Keratinocyte (primary cell): ENCODE measurements at regions not wholly inside any gene's neighbourhood (a gene's known extent, or its start where the extent isn't known, plus 50 kb on each side); places are given as distances from the start of the nearest gene placed in this dataset.

Source experiments
- DNase-seq: peaks from one replicate; pipeline ENCODE4 v3.0.0-alpha.2; 2011; ENCODE audit warnings: low read depth, missing footprints, low spot score
- FAIRE-seq: peaks from 2 replicates; lab custom pipeline; 2011; peaks lifted over from hg19 to GRCh38; lab: Jason Lieb, UNC
- H2AFZ ChIP-seq: 2 replicates; pipeline ENCODE4 v1.6.0; 2012; ENCODE audit warnings: low read length, control low read depth, inconsistent platforms; ENCODE audit not compliant: control insufficient read depth
- H3K27ac ChIP-seq: 2 replicates; pipeline ENCODE4 v1.5.1; 2011; ENCODE audit warnings: low read length; ENCODE audit not compliant: control insufficient read depth, insufficient read depth
- H3K27me3 ChIP-seq: 3 replicates; pipeline ENCODE4 v1.6.0; 2011; ENCODE audit warnings: low read length; ENCODE audit not compliant: control insufficient read depth, insufficient read depth; ENCODE audit errors: extremely low read depth
- H3K36me3 ChIP-seq, 2 experiments: 2 replicates in 1 of 2; 3 replicates in 1 of 2; pipeline ENCODE4 v1.5.1; 2011; ENCODE audit warnings: low read length in 2 of 2, mild to moderate bottlenecking in 1 of 2; ENCODE audit not compliant: control insufficient read depth in 2 of 2, insufficient read depth in 2 of 2; ENCODE audit errors: extremely low read depth in 1 of 2
- H3K4me1 ChIP-seq: 3 replicates; pipeline ENCODE4 v1.5.1; 2011; ENCODE audit warnings: low read length; ENCODE audit not compliant: control insufficient read depth, insufficient read depth; ENCODE audit errors: extremely low read depth
- H3K4me2 ChIP-seq: 3 replicates; pipeline ENCODE4 v1.6.0; 2011; ENCODE audit warnings: low read depth, low read length; ENCODE audit not compliant: control insufficient read depth, insufficient read depth; ENCODE audit errors: extremely low read depth
- H3K4me3 ChIP-seq, 3 experiments: fragments of 200-600 bp in 1 of 3; sonication (generic) in 1 of 3; 2 replicates in 2 of 3; 3 replicates in 1 of 3; pipeline ENCODE4 v1.5.1; 2011 to 2016; ENCODE audit warnings: low read length in 3 of 3, mild to moderate bottlenecking in 3 of 3, control low read depth in 2 of 3, inconsistent platforms in 1 of 3, low read depth in 1 of 3, mixed read lengths in 1 of 3, mixed run types in 1 of 3, moderate library complexity in 1 of 3; ENCODE audit not compliant: control insufficient read depth in 2 of 3, insufficient read depth in 2 of 3; ENCODE audit errors: extremely low read depth in 1 of 3
- H3K79me2 ChIP-seq: 2 replicates; pipeline ENCODE4 v1.6.0; 2012; ENCODE audit warnings: low read length; ENCODE audit not compliant: control insufficient read depth, insufficient read depth
- H3K9ac ChIP-seq: 3 replicates; pipeline ENCODE4 v1.6.0; 2011; ENCODE audit warnings: low read length; ENCODE audit not compliant: control insufficient read depth, insufficient read depth; ENCODE audit errors: extremely low read depth
- H3K9me1 ChIP-seq: 3 replicates; pipeline ENCODE4 v1.6.0; 2011; ENCODE audit warnings: low read length; ENCODE audit not compliant: control insufficient read depth, insufficient read depth; ENCODE audit errors: extremely low read depth
- H3K9me3 ChIP-seq: 2 replicates; pipeline ENCODE4 v1.5.1; 2012; ENCODE audit warnings: low read depth, low read length; ENCODE audit not compliant: control insufficient read depth
- H4K20me1 ChIP-seq: 3 replicates; pipeline ENCODE4 v1.6.0; 2011; ENCODE audit warnings: low read length; ENCODE audit not compliant: control insufficient read depth, insufficient read depth; ENCODE audit errors: extremely low read depth
- CTCF ChIP-seq, 3 experiments: IDR thresholded peaks in 1 of 3; conservative IDR thresholded peaks in 1 of 3; optimal IDR thresholded peaks in 1 of 3; 2 replicates in 2 of 3; 3 replicates in 1 of 3; pipeline versions ENCODE3 to v1.5.1; 2011; ENCODE audit warnings: low read length in 3 of 3, mild to moderate bottlenecking in 3 of 3, moderate library complexity in 2 of 3, control low read depth in 1 of 3, inconsistent platforms in 1 of 3; ENCODE audit not compliant: insufficient read depth in 2 of 3; ENCODE audit errors: extremely low read depth in 1 of 3
- EZH2 ChIP-seq: IDR thresholded peaks from one replicate; pipeline ENCODE4 v1.6.1; 2012; ENCODE audit warnings: inconsistent platforms, mild to moderate bottlenecking, low read length, moderate library complexity
- dilution Hi-C: fragments of 300-500 bp; cut with MboI; formaldehyde crosslinking; loops from one replicate; pipeline ENCODE4 v1.7.0; 2020; ENCODE audit warnings: low sequenced_read_pairs; ENCODE audit not compliant: extremely low pct_ligation_motif_present

GRCh38 chr2:152243761-152244640, 68.4 kb upstream of the STAM2 start:
- DNase-seq (no peak), FAIRE-seq (no peak)
- no peaks in the 10 kb centered on the region for H3K79me2 ChIP-seq
- H2AFZ ChIP-seq: no peak overlapping the region
- no peaks in the 10 kb centered on the region for H4K20me1 ChIP-seq
- no peak overlapping the region for H3K9ac ChIP-seq
- H3K27ac ChIP-seq: no peak overlapping the region
- peaks cover 37% of the 10 kb centered on the region for H3K4me1 ChIP-seq
- no peak overlapping the region for H3K4me3 ChIP-seq
- dilution Hi-C loops: no loop called here
- no peak overlapping the region for H3K4me2 ChIP-seq
- no peaks in the 10 kb centered on the region for H3K36me3 ChIP-seq
- no peaks in the 10 kb centered on the region for H3K9me1 ChIP-seq
- TF ChIP-seq CTCF (optimal IDR thresholded peaks at IDR 0.05 in 1 of 3, IDR thresholded peaks at IDR 0.05 in 1 of 3, conservative IDR thresholded peaks at IDR 0.05 in 1 of 3; ENCODE audit: extremely low read depth in 1 of 3, insufficient read depth in 2 of 3, low read length in 3 of 3) (no peak), EZH2 (no peak)
- H3K9me3 ChIP-seq: peaks cover 5% of the 10 kb centered on the region
- no peaks in the 10 kb centered on the region for H3K27me3 ChIP-seq

- Histone ChIP-seq H4K20me1 (no peaks in the 10 kb centered on the region), H3K9me1 (no peaks in the 10 kb centered on the region), H3K27ac (no peak overlapping the region), H3K27me3 (no peaks in the 10 kb centered on the region), H3K4me1 (peaks cover 28% of the 10 kb centered on the region), H3K4me2 (no peak overlapping the region), H3K9ac (no peak overlapping the region), H3K9me3 (no peaks in the 10 kb centered on the region), H2AFZ (no peak overlapping the region), H3K79me2 (no peaks in the 10 kb centered on the region), H3K36me3 (no peaks in the 10 kb centered on the region), H3K4me3 (no peak overlapping the region)
- DNase-seq: no peak
- TF ChIP-seq CTCF (optimal IDR thresholded peaks at IDR 0.05 in 1 of 3, IDR thresholded peaks at IDR 0.05 in 1 of 3, conservative IDR thresholded peaks at IDR 0.05 in 1 of 3; ENCODE audit: extremely low read depth in 1 of 3, insufficient read depth in 2 of 3, low read length in 3 of 3) (no peak), EZH2 (no peak)
- dilution Hi-C loops: no loop called here
- FAIRE-seq: no peak
Measured at GRCh38 chr2:152245653-152246052, 70.1 kb upstream of the STAM2 start.
